MG63 (cell line): ENCODE measurements at regions not wholly inside any gene's neighbourhood (a gene's known extent, or its start where the extent isn't known, plus 50 kb on each side); places are given as distances from the start of the nearest gene placed in this dataset.

ENCODE experiments used
- DNase-seq: peaks from one replicate; pipeline ENCODE4 v3.0.0-alpha.2; 2020
- H3K27me3 ChIP-seq: fragments of 250-450 bp; sonication (Bioruptor Pico); 2 replicates; pipeline ENCODE4 v1.5.1; 2020; ENCODE audit warnings: mild to moderate bottlenecking, moderate library complexity
- H3K36me3 ChIP-seq: fragments of 250-450 bp; sonication (Bioruptor Pico); 2 replicates; pipeline ENCODE4 v1.5.1; 2020; ENCODE audit warnings: mild to moderate bottlenecking, moderate library complexity
- H3K4me3 ChIP-seq: fragments of 250-450 bp; sonication (Bioruptor Pico); 2 replicates; pipeline ENCODE4 v1.5.1; 2020; ENCODE audit warnings: mild to moderate bottlenecking, moderate library complexity
- H3K9me3 ChIP-seq: fragments of 250-450 bp; sonication (Bioruptor Pico); 2 replicates; pipeline ENCODE4 v1.5.1; 2020; ENCODE audit warnings: mild to moderate bottlenecking, moderate library complexity

GRCh38 chr7:38057829-38058228, 120.2 kb upstream of the STARD3NL start:
- peak; percentile 40 for DNase-seq
- Histone ChIP-seq H3K27me3 (no peaks in the 10 kb centered on the region), H3K9me3 (no peaks in the 10 kb centered on the region), H3K4me3 (no peak overlapping the region), H3K36me3 (no peaks in the 10 kb centered on the region)

- H3K9me3 ChIP-seq, result no peaks in the 10 kb centered on the region
- no peaks in the 10 kb centered on the region for H3K36me3 ChIP-seq
- no peak overlapping the region for H3K4me3 ChIP-seq
- DNase-seq, result no peak
- no peaks in the 10 kb centered on the region for H3K27me3 ChIP-seq
These were observed 117.9 kb upstream of the STARD3NL start for GRCh38 chr7:38060116-38060515.

GRCh38 chr7:38060637-38061036, 117.4 kb upstream of the STARD3NL start:
- no peaks in the 10 kb centered on the region for H3K9me3 ChIP-seq
- no peak overlapping the region for H3K4me3 ChIP-seq
- no peak for DNase-seq
- no peaks in the 10 kb centered on the region for H3K27me3 ChIP-seq
- H3K36me3 ChIP-seq, result no peaks in the 10 kb centered on the region

- no peaks in the 10 kb centered on the region for H3K9me3 ChIP-seq
- DNase-seq, result no peak
- no peak overlapping the region for H3K4me3 ChIP-seq
- no peaks in the 10 kb centered on the region for H3K27me3 ChIP-seq
- no peaks in the 10 kb centered on the region for H3K36me3 ChIP-seq
These were observed 111.7 kb upstream of the STARD3NL start for GRCh38 chr7:38066391-38066790.

GRCh38 chr7:38068461-38068860, 109.6 kb upstream of the STARD3NL start:
- Histone ChIP-seq H3K4me3 (no peak overlapping the region), H3K27me3 (no peaks in the 10 kb centered on the region), H3K36me3 (no peaks in the 10 kb centered on the region), H3K9me3 (no peaks in the 10 kb centered on the region)
- DNase-seq, result no peak

GRCh38 chr7:38069052-38069451, 109.0 kb upstream of the STARD3NL start:
- H3K27me3 ChIP-seq, result no peaks in the 10 kb centered on the region
- no peak overlapping the region for H3K4me3 ChIP-seq
- DNase-seq, result no peak
- H3K9me3 ChIP-seq, result no peaks in the 10 kb centered on the region
- H3K36me3 ChIP-seq, result no peaks in the 10 kb centered on the region

GRCh38 chr7:38070718-38071117, 107.3 kb upstream of the STARD3NL start:
- no peak overlapping the region for H3K4me3 ChIP-seq
- no peaks in the 10 kb centered on the region for H3K9me3 ChIP-seq
- DNase-seq, result peak; percentile 50
- no peaks in the 10 kb centered on the region for H3K36me3 ChIP-seq
- H3K27me3 ChIP-seq, result no peaks in the 10 kb centered on the region

- H3K4me3 ChIP-seq, result no peak overlapping the region
- H3K27me3 ChIP-seq, result no peaks in the 10 kb centered on the region
- no peaks in the 10 kb centered on the region for H3K36me3 ChIP-seq
- no peaks in the 10 kb centered on the region for H3K9me3 ChIP-seq
- DNase-seq, result no peak
These were observed 91.2 kb upstream of the STARD3NL start for GRCh38 chr7:38086857-38087256.

- DNase-seq, result no peak
These were observed 75.5 kb upstream of the STARD3NL start for GRCh38 chr7:38102507-38102906.

GRCh38 chr7:38105874-38106483, 72.1 kb upstream of the STARD3NL start:
- Histone ChIP-seq H3K27me3 (no peaks in the 10 kb centered on the region), H3K36me3 (no peaks in the 10 kb centered on the region), H3K4me3 (no peak overlapping the region), H3K9me3 (no peaks in the 10 kb centered on the region)
- DNase-seq, result peak; percentile 18

More at GRCh38 chr7:38102507-38102906, 75.5 kb upstream of the STARD3NL start:
- Histone ChIP-seq H3K4me3 (no peak overlapping the region), H3K27me3 (no peaks in the 10 kb centered on the region), H3K36me3 (no peaks in the 10 kb centered on the region), H3K9me3 (no peaks in the 10 kb centered on the region)

GRCh38 chr7:38107486-38107893, 70.6 kb upstream of the STARD3NL start:
- DNase-seq, result peak; percentile 32
- H3K9me3 ChIP-seq, result no peaks in the 10 kb centered on the region
- no peak overlapping the region for H3K4me3 ChIP-seq
- H3K36me3 ChIP-seq, result no peaks in the 10 kb centered on the region
- H3K27me3 ChIP-seq, result no peaks in the 10 kb centered on the region

GRCh38 chr7:38112075-38112474, 66.0 kb upstream of the STARD3NL start:
- DNase-seq, result no peak
- H3K27me3 ChIP-seq, result peaks cover under 1% of the 10 kb centered on the region; the same call in 1 of the 2 replicates
- H3K4me3 ChIP-seq, result no peak overlapping the region
- H3K36me3 ChIP-seq, result no peaks in the 10 kb centered on the region
- no peaks in the 10 kb centered on the region for H3K9me3 ChIP-seq

GRCh38 chr7:38120076-38120475, 58.0 kb upstream of the STARD3NL start:
- Histone ChIP-seq H3K27me3 (peaks cover 4% of the 10 kb centered on the region; the same call in 1 of the 2 replicates), H3K36me3 (no peaks in the 10 kb centered on the region), H3K4me3 (no peak overlapping the region), H3K9me3 (no peaks in the 10 kb centered on the region)
- no peak for DNase-seq

- Histone ChIP-seq H3K4me3 (no peak overlapping the region), H3K27me3 (no peaks in the 10 kb centered on the region; the same call in 1 of the 2 replicates), H3K36me3 (no peaks in the 10 kb centered on the region), H3K9me3 (no peaks in the 10 kb centered on the region)
- DNase-seq, result no peak
These were observed 55.5 kb upstream of the STARD3NL start for GRCh38 chr7:38122501-38122900.

- no peak overlapping the region for H3K4me3 ChIP-seq
- no peak for DNase-seq
- no peaks in the 10 kb centered on the region for H3K27me3 ChIP-seq
- H3K36me3 ChIP-seq, result no peaks in the 10 kb centered on the region
- no peaks in the 10 kb centered on the region for H3K9me3 ChIP-seq
These were observed 54.6 kb upstream of the STARD3NL start for GRCh38 chr7:38123494-38123893.

GRCh38 chr7:38127216-38128207, 50.5 kb upstream of the STARD3NL start:
- Histone ChIP-seq H3K9me3 (no peaks in the 10 kb centered on the region), H3K27me3 (no peaks in the 10 kb centered on the region), H3K4me3 (no peak overlapping the region), H3K36me3 (no peaks in the 10 kb centered on the region)
- DNase-seq, result no peak
